ENCODE measurements at regions not wholly inside any gene's neighbourhood (a gene's known extent, or its start where the extent isn't known, plus 50 kb on each side); places are given as distances from the start of the nearest gene placed in this dataset.

- H3K27me3 ChIP-seq (ENCODE audit: control insufficient read depth in 1 of 2, insufficient read depth in 2 of 2, low read length in 2 of 2), result no peaks in the 10 kb centered on the region
- no peaks in the 10 kb centered on the region for H3K36me3 ChIP-seq (ENCODE audit: control insufficient read depth in 2 of 2, insufficient read depth in 2 of 2, low read length in 2 of 2)
- H3K4me1 ChIP-seq (ENCODE audit: control insufficient read depth, insufficient read depth, low read length), result no peaks in the 10 kb centered on the region
- no peaks in the 10 kb centered on the region for H3K9me3 ChIP-seq (ENCODE audit: control insufficient read depth in 2 of 2, low read length in 2 of 2)
- no peak overlapping the region for H3K4me3 ChIP-seq (ENCODE audit: low read length in 2 of 2)
- no peak overlapping the region for H3K9ac ChIP-seq (ENCODE audit: low read length in 2 of 2)
- H3K27ac ChIP-seq (ENCODE audit: low read length), result no peak overlapping the region
Measured at GRCh38 chr10:89078724-89079672, 88.4 kb downstream of the FAS start.

- Histone ChIP-seq H3K27me3 (ENCODE audit: control insufficient read depth in 1 of 2, insufficient read depth in 2 of 2, low read length in 2 of 2) (no peaks in the 10 kb centered on the region), H3K36me3 (ENCODE audit: control insufficient read depth in 2 of 2, insufficient read depth in 2 of 2, low read length in 2 of 2) (no peaks in the 10 kb centered on the region), H3K9me3 (ENCODE audit: control insufficient read depth in 2 of 2, low read length in 2 of 2) (no peaks in the 10 kb centered on the region), H3K27ac (ENCODE audit: low read length) (no peak overlapping the region), H3K4me1 (ENCODE audit: control insufficient read depth, insufficient read depth, low read length) (no peaks in the 10 kb centered on the region), H3K4me3 (ENCODE audit: low read length in 2 of 2) (no peak overlapping the region), H3K9ac (ENCODE audit: low read length in 2 of 2) (no peak overlapping the region)
Measured at GRCh38 chr10:89076120-89076519, 85.5 kb downstream of the FAS start.

- no peak overlapping the region for H3K27ac ChIP-seq (ENCODE audit: low read length)
- H3K9ac ChIP-seq (ENCODE audit: low read length in 2 of 2), result no peak overlapping the region
- no peak overlapping the region for H3K4me3 ChIP-seq (ENCODE audit: low read length in 2 of 2)
- H3K4me1 ChIP-seq (ENCODE audit: control insufficient read depth, insufficient read depth, low read length), result no peaks in the 10 kb centered on the region
- no peaks in the 10 kb centered on the region for H3K27me3 ChIP-seq (ENCODE audit: control insufficient read depth in 1 of 2, insufficient read depth in 2 of 2, low read length in 2 of 2)
- no peaks in the 10 kb centered on the region for H3K9me3 ChIP-seq (ENCODE audit: control insufficient read depth in 2 of 2, low read length in 2 of 2)
- no peaks in the 10 kb centered on the region for H3K36me3 ChIP-seq (ENCODE audit: control insufficient read depth in 2 of 2, insufficient read depth in 2 of 2, low read length in 2 of 2)
Measured at GRCh38 chr10:89075631-89076030, 85.0 kb downstream of the FAS start.

GRCh38 chr10:89074120-89074519 lies 83.5 kb downstream of the FAS start:
- H3K36me3 ChIP-seq (ENCODE audit: control insufficient read depth in 2 of 2, insufficient read depth in 2 of 2, low read length in 2 of 2), result no peaks in the 10 kb centered on the region
- H3K9ac ChIP-seq (ENCODE audit: low read length in 2 of 2), result no peak overlapping the region
- H3K4me3 ChIP-seq (ENCODE audit: low read length in 2 of 2), result no peak overlapping the region
- H3K27ac ChIP-seq (ENCODE audit: low read length), result no peak overlapping the region
- H3K9me3 ChIP-seq (ENCODE audit: control insufficient read depth in 2 of 2, low read length in 2 of 2), result no peaks in the 10 kb centered on the region
- no peaks in the 10 kb centered on the region for H3K27me3 ChIP-seq (ENCODE audit: control insufficient read depth in 1 of 2, insufficient read depth in 2 of 2, low read length in 2 of 2)
- no peaks in the 10 kb centered on the region for H3K4me1 ChIP-seq (ENCODE audit: control insufficient read depth, insufficient read depth, low read length)

DNA sequence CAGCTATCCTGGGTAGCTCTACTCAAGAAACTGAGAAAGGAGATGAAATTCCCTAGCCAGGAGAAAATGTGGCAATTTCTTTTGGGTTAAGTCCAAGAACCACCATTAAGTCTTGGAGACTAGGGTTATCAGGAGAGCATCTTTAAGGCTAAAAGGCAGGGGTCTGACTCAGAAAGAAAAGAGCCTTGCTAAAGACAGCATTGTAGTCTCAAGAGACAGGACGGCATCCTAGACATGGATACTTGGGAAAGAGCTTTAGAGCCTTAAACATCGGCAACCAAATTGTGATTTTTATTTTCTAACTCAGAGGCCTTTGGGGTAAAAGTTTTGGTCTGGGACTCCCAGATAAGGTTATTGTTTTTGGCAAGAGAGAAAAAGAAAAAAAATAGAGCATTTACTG lies 83.1 kb downstream of the FAS start:
- Histone ChIP-seq H3K27me3 (ENCODE audit: control insufficient read depth in 1 of 2, insufficient read depth in 2 of 2, low read length in 2 of 2) (no peaks in the 10 kb centered on the region), H3K4me3 (ENCODE audit: low read length in 2 of 2) (no peak overlapping the region), H3K36me3 (ENCODE audit: control insufficient read depth in 2 of 2, insufficient read depth in 2 of 2, low read length in 2 of 2) (no peaks in the 10 kb centered on the region), H3K9me3 (ENCODE audit: control insufficient read depth in 2 of 2, low read length in 2 of 2) (no peaks in the 10 kb centered on the region), H3K4me1 (ENCODE audit: control insufficient read depth, insufficient read depth, low read length) (no peaks in the 10 kb centered on the region), H3K27ac (ENCODE audit: low read length) (no peak overlapping the region), H3K9ac (ENCODE audit: low read length in 2 of 2) (no peak overlapping the region)

- Histone ChIP-seq H3K27me3 (ENCODE audit: control insufficient read depth in 1 of 2, insufficient read depth in 2 of 2, low read length in 2 of 2) (no peaks in the 10 kb centered on the region), H3K4me1 (ENCODE audit: control insufficient read depth, insufficient read depth, low read length) (no peaks in the 10 kb centered on the region), H3K36me3 (ENCODE audit: control insufficient read depth in 2 of 2, insufficient read depth in 2 of 2, low read length in 2 of 2) (no peaks in the 10 kb centered on the region), H3K27ac (ENCODE audit: low read length) (no peak overlapping the region), H3K4me3 (ENCODE audit: low read length in 2 of 2) (no peak overlapping the region), H3K9me3 (ENCODE audit: control insufficient read depth in 2 of 2, low read length in 2 of 2) (no peaks in the 10 kb centered on the region), H3K9ac (ENCODE audit: low read length in 2 of 2) (no peak overlapping the region)
Measured at GRCh38 chr10:89069589-89069988, 79.0 kb downstream of the FAS start.

All from stomach smooth muscle (tissue), 2 donors.